Stimulated activated naive CD8-positive, alpha-beta T cell treated with anti-CD3 and anti-CD28 coated beads, Interleukin-15, Interleukin-2, amounts not matched to agents 100 ng/mL and 50 ng/mL, for 24 hours (primary cell): ENCODE measurements at regions not wholly inside any gene's neighbourhood (a gene's known extent, or its start where the extent isn't known, plus 50 kb on each side); places are given as distances from the start of the nearest gene placed in this dataset.

Experiments used
- H3K27ac Mint-ChIP-seq: one replicate; pipeline ENCODE4 v1.8.0; 2021; ENCODE audit warnings: mild to moderate bottlenecking, mixed read lengths
- H3K27me3 Mint-ChIP-seq: one replicate; pipeline ENCODE4 v1.8.0; 2021; ENCODE audit warnings: mixed read lengths
- H3K36me3 Mint-ChIP-seq: one replicate; pipeline ENCODE4 v1.8.0; 2021; ENCODE audit warnings: low read depth, mixed read lengths
- H3K4me1 Mint-ChIP-seq: one replicate; pipeline ENCODE4 v1.8.0; 2021; ENCODE audit warnings: low read depth, mixed read lengths
- H3K4me3 Mint-ChIP-seq: one replicate; pipeline ENCODE4 v1.8.0; 2021; ENCODE audit warnings: mild to moderate bottlenecking, mixed read lengths
- H3K9me3 Mint-ChIP-seq: one replicate; pipeline ENCODE4 v1.8.0; 2021; ENCODE audit warnings: mixed read lengths

DNA sequence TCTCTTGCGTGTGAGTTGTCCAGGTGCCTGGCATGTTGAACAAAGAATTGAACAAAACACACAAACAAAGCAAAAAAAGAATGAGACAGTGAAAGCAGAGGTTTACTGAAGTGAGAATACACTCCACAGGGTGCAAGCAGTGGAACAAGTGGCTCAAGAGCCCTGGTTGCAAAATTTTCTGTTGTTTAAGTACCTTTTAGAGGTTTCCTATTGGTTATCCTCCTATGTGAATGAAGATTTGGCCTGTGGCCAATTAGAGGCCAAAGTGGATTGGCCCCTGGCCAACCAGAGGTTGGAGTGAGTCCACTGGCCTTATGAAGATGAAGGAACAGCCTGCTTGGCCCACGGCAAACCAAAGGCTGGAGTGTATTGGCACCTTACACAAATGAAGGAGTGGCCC lies 1188.5 kb upstream of the NRXN1 start:
- Mint-ChIP-seq H3K27ac (no peak overlapping the region), H3K27me3 (no peaks in the 10 kb centered on the region), H3K4me1 (no peaks in the 10 kb centered on the region), H3K36me3 (no peaks in the 10 kb centered on the region), H3K4me3 (no peak overlapping the region), H3K9me3 (peaks cover 6% of the 10 kb centered on the region)

DNA sequence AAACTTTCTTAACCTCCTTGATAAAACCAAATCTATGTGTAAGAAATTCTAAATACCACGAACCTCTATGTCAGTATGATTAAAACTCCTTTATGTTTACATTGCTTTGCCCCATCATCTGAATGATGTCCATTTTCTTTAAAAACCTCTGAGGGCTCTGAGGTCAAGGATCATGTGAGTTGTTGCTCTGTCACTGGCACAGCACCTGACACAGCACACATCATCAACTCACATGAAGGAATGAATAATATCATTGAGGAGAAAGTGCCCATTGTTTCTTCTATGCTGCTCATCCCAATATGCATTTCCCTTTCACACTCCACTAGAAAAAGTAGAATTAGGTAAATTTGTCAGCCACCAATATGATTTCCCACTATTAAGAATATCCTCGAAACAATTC lies 1178.7 kb upstream of the NRXN1 start:
- no peak overlapping the region for H3K4me3 Mint-ChIP-seq
- no peaks in the 10 kb centered on the region for H3K27me3 Mint-ChIP-seq
- H3K9me3 Mint-ChIP-seq: no peaks in the 10 kb centered on the region
- H3K4me1 Mint-ChIP-seq: no peaks in the 10 kb centered on the region
- H3K27ac Mint-ChIP-seq: no peak overlapping the region
- no peaks in the 10 kb centered on the region for H3K36me3 Mint-ChIP-seq

DNA sequence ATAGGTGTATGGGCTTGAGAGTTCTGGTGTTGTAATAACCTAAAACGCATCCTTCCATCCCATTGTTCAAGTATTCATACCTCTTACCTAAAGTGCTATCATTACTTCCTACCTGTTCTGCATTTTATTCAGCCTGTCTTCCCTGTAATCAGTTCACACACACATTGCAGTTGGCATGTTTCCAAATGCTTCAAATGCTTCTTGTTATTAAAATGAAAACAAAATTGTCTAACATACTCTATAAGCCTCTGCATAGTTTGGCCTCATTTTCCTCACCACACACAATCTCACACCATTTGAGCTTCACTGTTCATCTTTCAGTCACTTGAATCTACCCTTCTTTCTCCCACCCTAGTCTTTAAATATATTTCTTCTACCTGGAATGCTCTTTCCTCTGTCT lies 1178.2 kb upstream of the NRXN1 start:
- no peak overlapping the region for H3K4me3 Mint-ChIP-seq
- no peaks in the 10 kb centered on the region for H3K36me3 Mint-ChIP-seq
- no peaks in the 10 kb centered on the region for H3K9me3 Mint-ChIP-seq
- H3K4me1 Mint-ChIP-seq: no peaks in the 10 kb centered on the region
- H3K27ac Mint-ChIP-seq: no peak overlapping the region
- no peaks in the 10 kb centered on the region for H3K27me3 Mint-ChIP-seq

DNA sequence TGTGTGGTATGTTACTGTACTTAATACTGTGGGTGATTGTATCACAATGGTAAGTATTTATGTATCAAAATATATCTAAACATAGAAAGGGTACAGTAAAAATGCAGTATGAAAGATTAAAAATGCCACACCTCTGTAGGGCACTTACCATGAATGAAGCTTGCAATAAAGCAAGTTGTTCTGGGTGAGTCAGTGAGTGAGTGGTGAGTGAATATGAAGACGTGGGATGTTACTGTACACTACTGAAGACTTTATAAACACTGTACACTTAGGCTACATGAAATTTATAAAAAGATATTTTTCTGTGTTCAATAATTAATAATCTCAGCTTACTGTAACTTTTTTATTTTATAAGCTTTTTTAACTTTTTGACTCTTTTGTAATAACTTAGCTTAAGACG lies 1162.4 kb upstream of the NRXN1 start:
- no peaks in the 10 kb centered on the region for H3K36me3 Mint-ChIP-seq
- no peaks in the 10 kb centered on the region for H3K4me1 Mint-ChIP-seq
- no peak overlapping the region for H3K4me3 Mint-ChIP-seq
- peaks cover 5% of the 10 kb centered on the region for H3K9me3 Mint-ChIP-seq
- H3K27ac Mint-ChIP-seq: no peak overlapping the region
- no peaks in the 10 kb centered on the region for H3K27me3 Mint-ChIP-seq

DNA sequence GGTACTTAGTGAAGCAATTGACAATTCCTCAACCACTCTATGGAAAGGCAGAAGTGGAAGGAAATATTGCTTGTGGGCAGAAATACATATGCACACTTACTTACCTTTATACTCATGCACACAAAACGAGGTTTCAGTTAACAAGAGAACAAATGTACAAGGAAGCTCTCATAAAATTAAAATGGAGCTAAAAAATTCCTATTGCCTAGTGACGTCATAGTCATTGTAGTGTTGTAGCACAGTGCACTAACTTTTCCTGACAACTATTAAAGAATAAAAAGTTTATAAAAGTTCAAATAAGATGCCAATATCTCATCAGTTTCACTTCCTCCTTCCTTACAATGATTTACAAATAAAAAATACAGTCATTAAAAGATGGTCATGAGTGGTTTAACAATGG lies 1161.9 kb upstream of the NRXN1 start:
- Mint-ChIP-seq H3K36me3 (no peaks in the 10 kb centered on the region), H3K27me3 (no peaks in the 10 kb centered on the region), H3K27ac (no peak overlapping the region), H3K4me3 (no peak overlapping the region), H3K9me3 (peaks cover 5% of the 10 kb centered on the region), H3K4me1 (no peaks in the 10 kb centered on the region)

DNA sequence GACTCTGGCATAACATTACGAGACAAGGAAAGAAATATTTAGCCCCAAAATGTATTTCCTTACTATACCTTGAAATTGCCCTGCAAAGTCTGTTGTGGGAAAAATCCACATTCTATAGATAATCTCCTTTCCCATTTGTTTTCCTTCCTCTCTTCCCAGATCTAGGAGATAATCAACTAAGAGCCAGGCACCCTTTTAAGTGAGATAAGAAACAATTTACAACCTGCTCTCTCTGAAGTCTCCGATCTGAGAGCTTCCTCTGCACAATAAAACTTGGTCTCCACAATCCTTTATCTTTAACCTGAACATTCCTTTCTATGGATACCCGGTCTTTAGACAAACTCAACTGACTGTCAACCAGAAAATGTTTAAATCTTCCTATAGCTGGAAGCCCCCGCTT lies 1160.7 kb upstream of the NRXN1 start:
- Mint-ChIP-seq H3K9me3 (peaks cover 5% of the 10 kb centered on the region), H3K4me3 (no peak overlapping the region), H3K36me3 (no peaks in the 10 kb centered on the region), H3K27ac (no peak overlapping the region), H3K27me3 (no peaks in the 10 kb centered on the region), H3K4me1 (no peaks in the 10 kb centered on the region)

DNA sequence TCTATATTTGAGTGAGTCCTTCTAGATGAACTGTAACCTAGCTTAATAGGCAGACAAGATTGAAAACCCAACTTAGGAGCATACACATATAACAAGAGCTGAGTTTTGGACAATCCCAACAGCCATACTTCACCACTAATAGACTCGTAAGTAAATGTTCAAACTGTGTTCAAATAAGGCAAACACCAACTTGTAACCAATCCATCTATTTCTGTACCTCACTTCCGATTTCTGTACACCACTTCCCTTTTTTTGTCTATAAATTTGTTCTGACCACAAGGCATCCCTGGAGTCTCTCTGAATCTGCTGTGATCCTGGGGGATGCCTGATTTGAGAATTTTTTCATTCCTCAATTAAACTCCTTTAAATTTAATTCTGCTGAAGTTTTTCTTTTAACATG lies 1149.1 kb upstream of the NRXN1 start:
- no peak overlapping the region for H3K27ac Mint-ChIP-seq
- H3K36me3 Mint-ChIP-seq: no peaks in the 10 kb centered on the region
- no peaks in the 10 kb centered on the region for H3K4me1 Mint-ChIP-seq
- peaks cover 8% of the 10 kb centered on the region for H3K9me3 Mint-ChIP-seq
- H3K27me3 Mint-ChIP-seq: no peaks in the 10 kb centered on the region
- H3K4me3 Mint-ChIP-seq: no peak overlapping the region

DNA sequence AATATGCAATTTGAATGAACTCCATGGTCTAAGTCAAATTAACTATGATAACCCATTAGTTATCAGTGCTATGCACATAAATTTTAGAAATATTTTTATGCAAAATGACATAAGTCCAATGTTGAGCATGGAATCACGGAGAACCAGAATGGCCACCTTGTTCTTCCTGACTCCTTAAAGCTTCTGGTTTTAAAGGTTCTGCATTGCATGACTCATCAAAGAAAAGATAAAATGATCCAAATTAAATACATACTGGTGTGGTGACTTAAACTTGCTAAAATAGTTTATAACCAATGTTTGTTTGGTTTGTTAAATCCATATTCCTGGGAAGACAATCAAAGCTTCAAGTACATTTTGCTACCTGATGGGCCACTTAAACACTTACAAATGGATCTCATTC lies 1146.9 kb upstream of the NRXN1 start:
- Mint-ChIP-seq H3K27ac (no peak overlapping the region), H3K36me3 (no peaks in the 10 kb centered on the region)

DNA sequence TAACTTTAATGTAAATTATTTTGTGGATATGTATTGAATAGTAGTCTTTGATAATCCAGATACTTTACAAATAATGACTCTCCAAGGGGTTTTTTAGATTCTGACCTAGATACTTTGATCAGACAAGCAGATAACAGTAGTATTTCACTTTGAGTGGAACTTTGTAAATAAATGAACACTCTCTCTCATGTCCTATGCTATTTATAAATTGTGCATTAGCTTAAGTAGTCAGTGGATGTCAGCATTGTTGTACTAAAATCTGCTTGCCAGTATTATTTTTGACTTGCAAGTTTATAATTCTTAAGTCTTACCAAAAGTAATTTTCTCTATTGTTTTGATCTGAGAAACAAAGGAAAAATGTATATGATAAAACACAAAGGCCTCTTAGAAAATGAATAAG lies 1113.1 kb upstream of the NRXN1 start:
- peaks cover 9% of the 10 kb centered on the region for H3K9me3 Mint-ChIP-seq
- no peak overlapping the region for H3K27ac Mint-ChIP-seq
- H3K27me3 Mint-ChIP-seq: no peaks in the 10 kb centered on the region
- no peaks in the 10 kb centered on the region for H3K4me1 Mint-ChIP-seq
- H3K4me3 Mint-ChIP-seq: no peak overlapping the region
- H3K36me3 Mint-ChIP-seq: no peaks in the 10 kb centered on the region

More for the DNA sequence above, 1146.9 kb upstream of the NRXN1 start:
- Mint-ChIP-seq H3K4me1 (no peaks in the 10 kb centered on the region), H3K27me3 (no peaks in the 10 kb centered on the region), H3K9me3 (peaks cover 4% of the 10 kb centered on the region), H3K4me3 (no peak overlapping the region)

DNA sequence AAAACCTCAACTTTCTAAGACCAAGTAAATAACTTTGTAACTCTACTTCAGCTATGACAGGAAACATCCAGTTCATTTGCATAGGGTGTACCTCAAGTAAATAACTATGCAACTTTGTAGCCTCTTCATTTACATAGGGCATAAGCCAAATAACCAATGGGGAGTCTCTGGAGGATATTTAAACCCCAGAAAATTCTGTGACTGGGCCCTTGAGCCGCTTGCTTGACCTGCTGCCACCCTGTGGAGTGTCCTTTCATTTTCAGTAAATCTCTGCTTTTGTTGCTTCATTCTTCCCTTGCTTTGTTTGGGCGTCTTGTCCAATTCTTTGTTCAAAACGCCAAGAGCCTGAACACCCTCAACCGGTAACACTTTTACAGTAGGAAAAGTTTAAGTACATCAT lies 1112.7 kb upstream of the NRXN1 start:
- Mint-ChIP-seq H3K27ac (no peak overlapping the region), H3K9me3 (peaks cover 9% of the 10 kb centered on the region), H3K4me3 (no peak overlapping the region)

DNA sequence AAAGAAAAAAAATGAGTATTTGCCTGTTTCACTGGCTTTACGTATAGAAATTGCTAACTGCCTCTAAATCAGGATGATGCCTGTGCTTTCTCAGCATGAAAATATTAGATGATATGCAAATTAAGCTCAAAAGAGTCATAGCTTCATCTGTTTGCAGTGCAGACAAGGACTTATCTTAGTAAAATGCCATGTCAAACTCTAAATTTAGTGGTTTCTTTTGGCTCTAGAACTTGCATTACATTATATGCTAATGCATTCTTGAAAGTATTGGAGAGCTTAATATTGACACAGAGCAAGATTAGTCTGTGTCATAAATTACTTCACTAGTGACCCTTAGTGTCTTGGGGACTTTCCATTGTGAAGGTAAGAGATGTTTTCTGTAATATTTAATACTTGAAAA lies 1109.1 kb upstream of the NRXN1 start:
- H3K4me3 Mint-ChIP-seq: no peak overlapping the region
- no peaks in the 10 kb centered on the region for H3K27me3 Mint-ChIP-seq
- H3K9me3 Mint-ChIP-seq: peaks cover 4% of the 10 kb centered on the region
- no peaks in the 10 kb centered on the region for H3K36me3 Mint-ChIP-seq
- H3K27ac Mint-ChIP-seq: no peak overlapping the region
- H3K4me1 Mint-ChIP-seq: no peaks in the 10 kb centered on the region

More for the DNA sequence above, 1112.7 kb upstream of the NRXN1 start:
- Mint-ChIP-seq H3K4me1 (no peaks in the 10 kb centered on the region), H3K36me3 (no peaks in the 10 kb centered on the region), H3K27me3 (no peaks in the 10 kb centered on the region)

DNA sequence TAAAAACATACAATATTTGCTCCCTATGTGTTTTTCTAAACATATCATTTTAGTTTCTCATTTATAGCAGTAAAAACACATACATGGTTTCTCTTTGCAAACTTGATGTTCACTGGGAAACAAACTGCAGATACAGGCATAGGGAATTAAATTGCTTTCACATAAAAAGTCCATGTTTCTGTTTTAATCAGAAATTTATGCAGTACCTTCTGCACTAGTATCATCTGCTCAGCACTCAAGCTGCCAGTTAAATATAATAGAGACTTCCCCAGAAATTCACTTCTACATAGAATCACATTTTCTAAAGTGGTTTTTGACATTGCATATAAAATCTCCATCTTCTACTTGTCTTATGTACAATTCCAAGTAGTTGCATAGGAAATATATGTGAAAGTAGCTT lies 1107.3 kb upstream of the NRXN1 start:
- no peak overlapping the region for H3K27ac Mint-ChIP-seq
- no peaks in the 10 kb centered on the region for H3K4me1 Mint-ChIP-seq
- no peaks in the 10 kb centered on the region for H3K27me3 Mint-ChIP-seq
- H3K4me3 Mint-ChIP-seq: no peak overlapping the region
- H3K9me3 Mint-ChIP-seq: peaks cover 4% of the 10 kb centered on the region
- no peaks in the 10 kb centered on the region for H3K36me3 Mint-ChIP-seq

DNA sequence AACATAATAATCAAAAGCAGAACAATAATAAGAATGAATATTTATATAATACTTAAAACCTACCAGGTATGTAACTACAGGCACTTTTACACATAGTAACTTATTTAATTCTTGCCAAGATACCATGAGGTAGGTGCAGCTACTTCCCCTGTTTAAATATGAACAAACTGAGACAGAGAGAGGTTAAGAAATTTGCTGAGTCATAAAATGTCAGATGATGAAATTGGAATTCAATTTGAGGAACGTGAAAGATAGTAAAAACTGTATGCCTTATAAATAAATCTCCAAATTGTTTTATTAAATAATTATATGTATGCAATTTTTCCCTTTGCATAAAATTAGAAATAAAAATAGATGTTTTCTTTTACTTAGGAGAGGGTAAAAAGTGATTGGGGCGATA lies 1103.3 kb upstream of the NRXN1 start:
- Mint-ChIP-seq H3K9me3 (peaks cover 7% of the 10 kb centered on the region), H3K27me3 (no peaks in the 10 kb centered on the region), H3K27ac (no peak overlapping the region), H3K36me3 (no peaks in the 10 kb centered on the region), H3K4me1 (no peaks in the 10 kb centered on the region), H3K4me3 (no peak overlapping the region)

DNA sequence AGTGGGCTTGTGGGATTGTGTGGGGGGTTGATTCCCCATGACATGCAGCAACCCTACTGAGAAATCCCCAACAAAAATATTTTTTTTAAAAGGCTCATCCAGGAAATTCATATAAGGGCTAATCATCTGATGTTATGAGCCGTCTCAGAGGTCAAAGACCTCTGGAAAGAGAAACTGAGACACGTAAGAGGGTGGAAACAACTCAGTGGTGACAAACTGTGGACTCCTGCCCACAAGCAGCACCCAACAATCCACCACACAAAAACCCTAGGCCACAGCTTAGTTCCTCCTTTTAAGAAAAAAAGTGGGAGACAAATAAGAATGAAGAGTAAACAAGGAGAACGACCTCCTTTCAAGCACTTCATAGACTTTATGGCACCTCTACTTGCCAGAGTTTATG lies 1096.1 kb upstream of the NRXN1 start:
- Mint-ChIP-seq H3K27ac (no peak overlapping the region), H3K27me3 (no peaks in the 10 kb centered on the region), H3K9me3 (peaks cover 11% of the 10 kb centered on the region), H3K36me3 (no peaks in the 10 kb centered on the region), H3K4me3 (no peak overlapping the region), H3K4me1 (no peaks in the 10 kb centered on the region)

DNA sequence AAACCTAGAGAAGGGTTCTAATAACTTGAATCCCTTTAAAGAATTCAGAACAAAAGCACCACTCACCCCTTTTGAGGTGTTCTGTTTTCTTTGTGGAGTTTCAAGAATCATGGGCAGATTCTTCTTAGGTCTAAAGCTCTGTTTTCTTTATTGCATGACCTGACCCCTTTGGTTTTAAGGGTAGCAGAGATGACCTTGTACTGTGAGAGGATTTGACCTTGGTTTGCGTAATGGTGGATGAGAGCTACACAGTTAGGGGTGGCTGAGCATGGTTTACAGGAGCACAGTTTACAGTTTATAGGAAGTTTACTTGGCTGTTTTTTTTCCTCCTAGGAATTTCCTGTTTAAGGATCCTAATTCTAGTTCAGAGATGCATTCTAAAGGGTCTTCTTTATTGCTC lies 1095.6 kb upstream of the NRXN1 start:
- Mint-ChIP-seq H3K9me3 (peaks cover 11% of the 10 kb centered on the region), H3K27me3 (no peaks in the 10 kb centered on the region), H3K4me1 (no peaks in the 10 kb centered on the region), H3K4me3 (no peak overlapping the region), H3K27ac (no peak overlapping the region), H3K36me3 (no peaks in the 10 kb centered on the region)

DNA sequence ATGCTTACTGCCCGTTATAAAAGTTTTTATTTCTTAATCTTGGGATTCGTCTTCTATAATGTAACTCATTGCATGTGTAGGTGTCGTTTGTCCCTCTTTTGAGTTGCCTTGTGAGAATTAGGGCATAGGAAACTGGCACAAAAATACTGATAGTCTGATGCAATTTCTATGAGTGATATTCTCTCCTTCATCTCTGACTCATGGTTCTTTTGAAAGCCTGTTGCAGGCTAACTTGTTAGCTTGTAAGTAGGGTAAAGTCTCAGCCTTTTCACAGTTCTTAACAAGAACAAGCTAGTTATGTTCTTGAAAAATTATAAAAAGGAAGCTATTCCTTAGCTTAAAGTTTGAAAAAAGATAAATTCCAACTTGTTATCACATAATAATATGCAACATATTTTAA lies 1085.4 kb upstream of the NRXN1 start:
- Mint-ChIP-seq H3K36me3 (no peaks in the 10 kb centered on the region), H3K4me1 (no peaks in the 10 kb centered on the region), H3K27ac (no peak overlapping the region), H3K9me3 (peaks cover 5% of the 10 kb centered on the region), H3K4me3 (no peak overlapping the region), H3K27me3 (no peaks in the 10 kb centered on the region)

DNA sequence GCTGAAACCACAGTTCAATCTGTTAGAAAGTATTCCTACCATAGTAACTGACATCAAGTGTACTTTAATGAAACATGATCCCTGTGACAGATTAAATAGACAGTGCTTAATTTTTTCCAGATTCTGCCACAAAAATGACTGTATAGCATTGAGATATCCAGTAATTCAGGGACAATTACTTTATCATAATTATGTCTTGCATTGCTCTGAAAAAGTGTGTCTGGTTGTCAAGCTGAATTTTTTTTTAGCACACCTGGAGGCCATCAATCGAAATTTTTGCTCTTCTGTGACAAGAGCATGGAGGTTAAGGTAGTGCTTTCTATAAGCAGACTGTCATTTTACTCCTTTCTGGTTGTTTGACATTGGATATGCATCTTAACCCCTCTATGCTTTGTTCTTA lies 1083.8 kb upstream of the NRXN1 start:
- Mint-ChIP-seq H3K9me3 (peaks cover 5% of the 10 kb centered on the region), H3K4me1 (no peaks in the 10 kb centered on the region), H3K27me3 (no peaks in the 10 kb centered on the region), H3K27ac (no peak overlapping the region), H3K36me3 (no peaks in the 10 kb centered on the region), H3K4me3 (no peak overlapping the region)
